ENCODE measurements at regions not wholly inside any gene's neighbourhood (a gene's known extent, or its start where the extent isn't known, plus 50 kb on each side); places are given as distances from the start of the nearest gene placed in this dataset.

DNA sequence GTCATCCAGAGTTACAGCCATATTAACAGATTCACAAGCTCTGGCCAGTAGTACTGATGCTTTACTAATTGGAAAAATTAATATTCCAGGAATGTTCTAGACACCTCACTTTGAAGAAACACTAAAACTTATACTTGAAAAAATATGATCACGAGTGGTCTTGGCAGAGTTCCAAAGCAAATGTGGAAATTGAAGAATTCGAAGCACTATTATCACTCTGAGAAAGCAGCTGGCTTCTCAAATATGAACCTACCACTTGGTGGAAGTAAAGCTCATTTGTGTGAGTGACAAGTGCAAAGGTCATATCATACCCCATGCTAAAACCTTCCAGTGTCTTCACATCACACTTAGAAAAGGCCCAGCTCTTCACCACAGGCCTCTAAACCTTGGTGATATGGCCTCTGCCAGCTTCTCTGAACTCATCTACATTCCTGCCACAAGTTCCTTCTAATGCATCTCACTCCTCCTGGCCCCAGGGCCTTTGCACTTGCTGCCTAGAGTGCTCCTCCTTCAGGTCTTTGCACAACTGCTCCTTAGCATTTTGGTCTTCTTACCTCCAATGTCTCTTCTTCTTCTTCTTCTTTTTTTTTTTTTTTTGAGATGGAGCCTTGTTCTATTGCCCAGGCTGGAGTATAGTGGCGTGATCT is 175.7 kb upstream of the SMIM23 start:
- H3K9me3 Mint-ChIP-seq (ENCODE audit: low read depth), result peaks cover 15% of the 10 kb centered on the region
- H3K4me3 Mint-ChIP-seq (ENCODE audit: low read depth), result no peak overlapping the region
- peaks cover 34% of the 10 kb centered on the region for H3K27me3 Mint-ChIP-seq
- no peaks in the 10 kb centered on the region for H3K36me3 Mint-ChIP-seq (ENCODE audit: insufficient read depth)
- H3K27ac Mint-ChIP-seq, result no peak overlapping the region
- H3K4me1 Mint-ChIP-seq (ENCODE audit: low read depth), result no peaks in the 10 kb centered on the region
- TF ChIP-seq, protein P1, sequence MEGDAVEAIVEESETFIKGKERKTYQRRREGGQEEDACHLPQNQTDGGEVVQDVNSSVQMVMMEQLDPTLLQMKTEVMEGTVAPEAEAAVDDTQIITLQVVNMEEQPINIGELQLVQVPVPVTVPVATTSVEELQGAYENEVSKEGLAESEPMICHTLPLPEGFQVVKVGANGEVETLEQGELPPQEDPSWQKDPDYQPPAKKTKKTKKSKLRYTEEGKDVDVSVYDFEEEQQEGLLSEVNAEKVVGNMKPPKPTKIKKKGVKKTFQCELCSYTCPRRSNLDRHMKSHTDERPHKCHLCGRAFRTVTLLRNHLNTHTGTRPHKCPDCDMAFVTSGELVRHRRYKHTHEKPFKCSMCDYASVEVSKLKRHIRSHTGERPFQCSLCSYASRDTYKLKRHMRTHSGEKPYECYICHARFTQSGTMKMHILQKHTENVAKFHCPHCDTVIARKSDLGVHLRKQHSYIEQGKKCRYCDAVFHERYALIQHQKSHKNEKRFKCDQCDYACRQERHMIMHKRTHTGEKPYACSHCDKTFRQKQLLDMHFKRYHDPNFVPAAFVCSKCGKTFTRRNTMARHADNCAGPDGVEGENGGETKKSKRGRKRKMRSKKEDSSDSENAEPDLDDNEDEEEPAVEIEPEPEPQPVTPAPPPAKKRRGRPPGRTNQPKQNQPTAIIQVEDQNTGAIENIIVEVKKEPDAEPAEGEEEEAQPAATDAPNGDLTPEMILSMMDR (IDR thresholded peaks at IDR 0.05; ENCODE audit: unreplicated experiment), result no peak
- no peak for DNase-seq (ENCODE audit: low spot score, unreplicated experiment)

DNA sequence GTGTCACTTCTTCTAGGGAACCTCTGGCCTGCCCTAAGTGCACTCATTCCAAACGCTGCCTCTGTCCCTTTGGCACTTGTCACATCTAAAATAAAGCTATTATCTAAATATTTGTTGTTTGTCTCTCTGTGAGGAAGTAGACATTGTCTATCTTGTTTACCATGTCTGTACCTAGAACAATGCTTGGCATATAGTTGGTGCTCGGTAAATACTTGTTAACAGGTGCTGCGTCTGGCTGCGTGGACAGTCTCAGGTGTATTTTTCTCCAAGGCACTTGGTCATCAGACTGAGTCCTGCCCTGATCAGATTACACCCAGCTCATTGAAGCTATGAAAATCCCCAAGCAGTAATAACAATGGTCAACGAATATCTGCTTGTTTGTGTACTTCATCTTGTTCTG is 174.9 kb upstream of the SMIM23 start:
- H3K27me3 Mint-ChIP-seq, result peaks cover 39% of the 10 kb centered on the region
- H3K4me3 Mint-ChIP-seq (ENCODE audit: low read depth), result no peak overlapping the region
- no peak for DNase-seq (ENCODE audit: low spot score, unreplicated experiment)
- H3K9me3 Mint-ChIP-seq (ENCODE audit: low read depth), result peaks cover 15% of the 10 kb centered on the region
- TF ChIP-seq, protein P1 (IDR thresholded peaks at IDR 0.05; ENCODE audit: unreplicated experiment), result no peak
- peaks cover 2% of the 10 kb centered on the region for H3K4me1 Mint-ChIP-seq (ENCODE audit: low read depth)
- no peak overlapping the region for H3K27ac Mint-ChIP-seq
- H3K36me3 Mint-ChIP-seq (ENCODE audit: insufficient read depth), result no peaks in the 10 kb centered on the region

DNA sequence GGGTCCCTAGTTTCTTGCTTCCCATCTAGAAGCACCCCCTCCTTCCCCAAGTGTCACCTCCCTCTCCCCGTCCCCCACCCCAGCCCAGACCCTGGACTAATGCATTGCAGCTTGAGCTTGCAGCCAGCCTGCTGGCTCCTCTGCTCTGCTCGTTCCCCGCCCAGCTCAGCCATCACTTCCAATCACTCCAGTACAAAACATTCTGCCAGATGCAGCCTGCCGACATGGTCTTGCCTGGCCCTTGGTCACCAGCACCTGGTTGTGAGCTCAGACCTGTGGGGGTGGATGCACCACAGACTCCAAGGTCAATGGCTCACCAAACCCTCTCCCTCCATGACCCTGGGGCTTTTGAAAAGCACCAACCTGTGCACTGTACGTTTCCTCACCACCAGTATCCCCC is 172.9 kb upstream of the SMIM23 start:
- DNase-seq (ENCODE audit: low spot score, unreplicated experiment), result no peak
- H3K36me3 Mint-ChIP-seq (ENCODE audit: insufficient read depth), result no peaks in the 10 kb centered on the region
- no peak overlapping the region for H3K27ac Mint-ChIP-seq
- peaks cover 6% of the 10 kb centered on the region for H3K4me1 Mint-ChIP-seq (ENCODE audit: low read depth)
- peaks cover 48% of the 10 kb centered on the region for H3K27me3 Mint-ChIP-seq
- H3K9me3 Mint-ChIP-seq (ENCODE audit: low read depth), result no peaks in the 10 kb centered on the region
- TF ChIP-seq, protein P1 (IDR thresholded peaks at IDR 0.05; ENCODE audit: unreplicated experiment), result no peak
- no peak overlapping the region for H3K4me3 Mint-ChIP-seq (ENCODE audit: low read depth)

DNA sequence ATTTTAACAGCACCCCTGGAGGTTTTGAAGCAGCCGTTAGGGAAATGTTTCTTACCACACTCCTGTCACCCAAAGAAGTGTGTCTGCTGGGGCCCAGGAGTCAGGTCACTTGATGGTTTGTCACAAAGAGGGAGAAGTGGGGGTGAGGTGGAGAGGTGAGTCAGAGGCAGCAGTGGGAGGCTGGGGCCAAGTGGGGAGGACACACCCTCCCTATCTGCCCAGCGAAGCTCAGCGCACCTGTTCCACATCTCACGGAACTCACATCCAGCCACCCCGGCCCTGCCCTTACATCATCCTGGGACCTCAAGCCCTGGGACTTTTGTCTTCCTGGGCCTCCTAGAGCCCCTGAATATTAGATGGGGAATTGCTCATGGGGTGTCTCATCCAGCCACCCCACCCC is 171.1 kb upstream of the SMIM23 start:
- Mint-ChIP-seq H3K4me1 (ENCODE audit: low read depth) (peaks cover 6% of the 10 kb centered on the region), H3K4me3 (ENCODE audit: low read depth) (no peak overlapping the region), H3K9me3 (ENCODE audit: low read depth) (no peaks in the 10 kb centered on the region), H3K36me3 (ENCODE audit: insufficient read depth) (no peaks in the 10 kb centered on the region), H3K27me3 (peaks cover 43% of the 10 kb centered on the region), H3K27ac (no peak overlapping the region)
- no peak for DNase-seq (ENCODE audit: low spot score, unreplicated experiment)
- TF ChIP-seq, protein P1 (IDR thresholded peaks at IDR 0.05; ENCODE audit: unreplicated experiment), result no peak

DNA sequence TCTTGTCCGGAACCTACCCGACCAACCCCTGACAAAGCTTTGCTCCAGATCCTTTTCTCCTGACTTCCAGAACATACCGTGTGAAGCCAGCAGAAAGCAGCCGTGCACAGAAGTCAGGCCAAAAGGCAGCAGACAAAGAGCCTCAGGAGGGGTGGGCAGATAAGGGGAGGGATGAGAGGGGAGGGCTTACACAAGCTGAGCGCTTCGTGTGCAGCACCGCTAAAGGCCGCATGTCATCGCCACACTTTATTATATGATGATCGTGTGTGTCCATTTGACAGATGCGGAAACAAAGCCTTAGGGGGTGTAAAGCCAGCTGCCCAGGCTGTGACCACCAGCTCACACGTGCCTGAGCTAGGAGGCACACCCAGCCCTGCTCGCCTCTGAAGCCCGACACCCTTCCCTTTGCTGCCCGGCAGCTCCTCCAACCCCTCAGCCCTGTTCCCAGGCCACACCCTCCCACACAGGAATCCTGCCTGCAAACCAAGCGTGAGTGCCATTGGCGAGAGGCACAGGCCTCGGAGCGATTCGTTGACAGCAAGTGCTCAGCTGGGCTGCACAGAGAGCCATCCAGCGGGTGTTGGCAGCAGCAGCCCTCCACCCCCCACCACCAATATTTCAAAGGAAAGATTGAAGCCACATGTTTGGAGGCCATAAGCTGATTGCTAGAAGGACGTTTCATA is 170.5 kb upstream of the SMIM23 start:
- Mint-ChIP-seq H3K27me3 (peaks cover 46% of the 10 kb centered on the region), H3K9me3 (ENCODE audit: low read depth) (no peaks in the 10 kb centered on the region), H3K36me3 (ENCODE audit: insufficient read depth) (no peaks in the 10 kb centered on the region), H3K4me1 (ENCODE audit: low read depth) (peaks cover 6% of the 10 kb centered on the region), H3K27ac (no peak overlapping the region), H3K4me3 (ENCODE audit: low read depth) (no peak overlapping the region)
- no peak for DNase-seq (ENCODE audit: low spot score, unreplicated experiment)
- TF ChIP-seq, protein P1 (IDR thresholded peaks at IDR 0.05; ENCODE audit: unreplicated experiment), result no peak
